Tibial nerve (tissue), 4 donors: ENCODE measurements at regions not wholly inside any gene's neighbourhood (a gene's known extent, or its start where the extent isn't known, plus 50 kb on each side); places are given as distances from the start of the nearest gene placed in this dataset.

Experiments used
- DNase-seq, 2 donors: peaks; one replicate each; pipeline ENCODE4 v3.0.0-alpha.2; 2019; ENCODE audit warnings: low spot score in 2 of 2
- H3K27ac ChIP-seq, 4 donors: fragments of 200-600 bp; sonication (generic) in 3 of 4; one replicate each; pipeline ENCODE4 v1.5.1; 2017 to 2019; ENCODE audit warnings: mild to moderate bottlenecking in 1 of 4
- H3K27me3 ChIP-seq, 2 donors: fragments of 200-600 bp; sonication (generic) in 1 of 2; one replicate each; pipeline versions ENCODE4 v1.5.1 to v1.6.0; 2017 to 2019
- H3K36me3 ChIP-seq, 3 donors: fragments of 200-600 bp; sonication (generic); one replicate each; pipeline ENCODE4 v1.5.1; 2018 to 2019
- H3K4me1 ChIP-seq, 4 donors: fragments of 200-600 bp; sonication (generic) in 3 of 4; one replicate each; pipeline ENCODE4 v1.5.1; 2017 to 2019
- H3K4me3 ChIP-seq, 4 donors: fragments of 200-600 bp; sonication (generic) in 3 of 4; one replicate each; pipeline ENCODE4 v1.5.1; 2017 to 2019; ENCODE audit warnings: mild to moderate bottlenecking in 1 of 4, moderate library complexity in 1 of 4
- H3K9me3 ChIP-seq, 4 donors: fragments of 200-600 bp; sonication (generic) in 3 of 4; one replicate each; pipeline ENCODE4 v1.5.1; 2017 to 2019
- CTCF ChIP-seq, 5 experiments: fragments of 200-600 bp in 3 of 5; fragments of 450-650 bp in 2 of 5; sonication (generic) in 3 of 5; IDR thresholded peaks; one replicate each; pipeline ENCODE4 v1.5.1; 2016 to 2019; ENCODE audit warnings: antibody characterized with exemption in 5 of 5, mild to moderate bottlenecking in 3 of 5, moderate library complexity in 2 of 5
- EP300 ChIP-seq, 2 donors: sonication (generic); formaldehyde crosslinking; IDR thresholded peaks; one replicate each; pipeline ENCODE4 v1.6.1; 2017; ENCODE audit warnings: antibody characterized with exemption in 2 of 2, mild to moderate bottlenecking in 1 of 2
- POLR2A ChIP-seq, 2 donors: fragments of 450-650 bp; IDR thresholded peaks; one replicate each; pipeline ENCODE4 v1.6.1; 2017; ENCODE audit warnings: antibody characterized with exemption in 2 of 2, mild to moderate bottlenecking in 2 of 2, moderate library complexity in 2 of 2
- WGBS, 2 donors: methylation state at CpG; one replicate each; pipeline ENCODE4 v1.1.5; 2018; 5-methylcytosine and 5-hydroxymethylcytosine counted together

- 67 to 75% methylated on average over 2 of the region's 2 CpGs for WGBS, 2 donors
- H3K4me1 ChIP-seq = peaks cover 0 to 9% (median 0%) of the 10 kb centered on the region in 4 donors
- TF ChIP-seq EP300 (IDR thresholded peaks at IDR 0.05) = peak in 1 of 2 donors; percentile 21
- no peak for TF ChIP-seq POLR2A (IDR thresholded peaks at IDR 0.05)
- TF ChIP-seq CTCF (IDR thresholded peaks at IDR 0.05) = no peak
Observed at GRCh38 chr14:51479584-51480325, 172.0 kb upstream of the FRMD6 start.

DNA sequence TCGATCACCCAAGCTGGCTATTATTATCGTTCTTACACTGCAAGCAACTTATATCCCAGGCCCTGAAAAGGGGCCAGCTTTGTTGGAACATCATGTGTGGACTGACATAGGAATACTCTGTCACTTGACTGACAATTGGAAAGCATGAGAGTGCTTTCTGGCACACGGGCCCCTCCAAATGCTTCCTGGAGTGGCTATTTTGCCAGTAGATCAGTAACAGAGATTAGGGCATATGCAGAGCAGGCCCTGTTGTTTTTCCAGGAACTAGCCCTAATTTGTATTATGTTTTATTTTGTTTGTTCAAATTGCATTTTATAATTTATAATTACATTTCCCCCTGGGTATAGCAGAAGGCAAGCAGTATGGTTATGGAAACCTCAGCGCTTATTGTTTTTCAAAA is 170.1 kb upstream of the FRMD6 start:
- WGBS, 2 donors = 90 to 91% methylated on average over 4 of the region's 4 CpGs
- Histone ChIP-seq H3K9me3 (no peaks in the 10 kb centered on the region), H3K4me1 (peaks cover 0 to 9% (median 0%) of the 10 kb centered on the region in 4 donors), H3K36me3 (no peaks in the 10 kb centered on the region), H3K27me3 (no peaks in the 10 kb centered on the region), H3K4me3 (no peak overlapping the region), H3K27ac (no peak overlapping the region)
- TF ChIP-seq POLR2A (IDR thresholded peaks at IDR 0.05) (no peak), EP300 (IDR thresholded peaks at IDR 0.05) (no peak), CTCF (IDR thresholded peaks at IDR 0.05) (no peak)
- no peak for DNase-seq

More at GRCh38 chr14:51479584-51480325, 172.0 kb upstream of the FRMD6 start:
- DNase-seq = peak in 1 of 2 donors; percentile 57
- Histone ChIP-seq H3K9me3 (no peaks in the 10 kb centered on the region), H3K36me3 (no peaks in the 10 kb centered on the region), H3K27ac (no peak overlapping the region), H3K4me3 (no peak overlapping the region), H3K27me3 (no peaks in the 10 kb centered on the region)

GRCh38 chr14:51482102-51482501 is 169.6 kb upstream of the FRMD6 start:
- no peaks in the 10 kb centered on the region for H3K27me3 ChIP-seq
- H3K27ac ChIP-seq = no peak overlapping the region
- no peak for TF ChIP-seq CTCF (IDR thresholded peaks at IDR 0.05)
- no peak for TF ChIP-seq POLR2A (IDR thresholded peaks at IDR 0.05)
- no peak for TF ChIP-seq EP300 (IDR thresholded peaks at IDR 0.05)
- DNase-seq = no peak
- WGBS, 2 donors = 69 to 83% methylated on average over 4 of the region's 4 CpGs
- no peaks in the 10 kb centered on the region for H3K9me3 ChIP-seq
- H3K4me1 ChIP-seq = peaks cover 0 to 9% (median 0%) of the 10 kb centered on the region in 4 donors
- H3K4me3 ChIP-seq = no peak overlapping the region
- H3K36me3 ChIP-seq = no peaks in the 10 kb centered on the region

DNA sequence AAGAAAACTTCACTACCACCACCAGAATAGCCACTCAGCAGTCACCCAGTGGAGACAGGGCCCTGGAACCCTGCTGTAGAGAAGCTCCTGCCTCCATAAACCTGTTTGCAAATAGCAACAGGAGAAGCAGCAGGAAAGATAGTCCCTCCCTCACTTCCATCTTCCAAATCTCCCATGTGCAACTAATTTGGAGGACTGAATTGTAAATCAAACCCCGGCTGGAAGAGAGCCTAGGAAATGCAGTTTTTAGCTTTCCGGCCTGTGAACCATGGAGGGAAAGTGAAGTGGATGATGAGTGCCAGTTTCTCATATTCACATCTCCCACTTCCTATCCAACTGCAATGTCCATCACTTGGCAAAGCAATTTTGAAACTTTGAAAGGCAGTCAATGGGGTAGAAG is 167.2 kb upstream of the FRMD6 start:
- peaks cover 0 to 9% (median 0%) of the 10 kb centered on the region in 4 donors for H3K4me1 ChIP-seq
- TF ChIP-seq CTCF (IDR thresholded peaks at IDR 0.05) (no peak), EP300 (IDR thresholded peaks at IDR 0.05) (no peak), POLR2A (IDR thresholded peaks at IDR 0.05) (no peak)
- WGBS, 2 donors = 63 to 76% methylated on average over 2 of the region's 2 CpGs
- H3K9me3 ChIP-seq = no peaks in the 10 kb centered on the region
- no peak overlapping the region for H3K4me3 ChIP-seq
- DNase-seq = no peak
- H3K36me3 ChIP-seq = no peaks in the 10 kb centered on the region
- no peaks in the 10 kb centered on the region for H3K27me3 ChIP-seq
- H3K27ac ChIP-seq = no peak overlapping the region

- Histone ChIP-seq H3K4me1 (no peaks in the 10 kb centered on the region), H3K4me3 (no peak overlapping the region), H3K36me3 (no peaks in the 10 kb centered on the region), H3K9me3 (no peaks in the 10 kb centered on the region), H3K27me3 (no peaks in the 10 kb centered on the region), H3K27ac (no peak overlapping the region)
- TF ChIP-seq EP300 (IDR thresholded peaks at IDR 0.05) = no peak
- no peak for TF ChIP-seq CTCF (IDR thresholded peaks at IDR 0.05)
- no peak for TF ChIP-seq POLR2A (IDR thresholded peaks at IDR 0.05)
- no peak for DNase-seq
- 98 to 99% methylated on average over 9 of the region's 9 CpGs for WGBS, 2 donors
Observed at GRCh38 chr14:51485733-51486132, 166.0 kb upstream of the FRMD6 start.
